GM21723 (cell line): ENCODE measurements at regions not wholly inside any gene's neighbourhood (a gene's known extent, or its start where the extent isn't known, plus 50 kb on each side); places are given as distances from the start of the nearest gene placed in this dataset.

Experiments used
- ATAC-seq: cut with Tn5 transposase; IDR thresholded peaks from one replicate; pipeline ENCODE4 v1.9.1; 2021; ENCODE audit warnings: mild to moderate bottlenecking, moderate library complexity; ENCODE audit not compliant: unreplicated experiment

- no peak for ATAC-seq
These were observed 450.2 kb upstream of the ZNF608 start for GRCh38 chr5:125196481-125197111.

DNA sequence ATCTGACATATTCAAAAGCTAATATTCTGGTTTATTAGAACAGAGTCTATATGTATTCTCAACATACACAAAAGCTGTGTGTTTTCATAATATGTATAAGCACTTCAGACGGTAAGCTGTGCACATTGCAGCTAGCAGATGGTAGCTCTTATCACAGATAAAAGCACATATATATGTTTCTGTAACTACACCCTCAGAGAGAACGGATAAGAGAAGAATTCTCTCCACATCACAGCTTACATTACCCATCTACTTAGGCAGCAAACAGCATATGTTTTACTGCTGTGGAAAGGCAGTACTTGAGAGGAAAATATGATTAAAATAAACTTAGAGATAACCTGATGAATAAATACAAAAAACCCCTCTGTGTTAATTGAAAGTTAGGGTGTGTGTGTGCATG lies 450.9 kb upstream of the ZNF608 start:
- no peak for ATAC-seq

GRCh38 chr5:125198270-125198974 lies 452.0 kb upstream of the ZNF608 start:
- no peak for ATAC-seq

GRCh38 chr5:125199373-125199772 lies 452.9 kb upstream of the ZNF608 start:
- ATAC-seq: no peak

DNA sequence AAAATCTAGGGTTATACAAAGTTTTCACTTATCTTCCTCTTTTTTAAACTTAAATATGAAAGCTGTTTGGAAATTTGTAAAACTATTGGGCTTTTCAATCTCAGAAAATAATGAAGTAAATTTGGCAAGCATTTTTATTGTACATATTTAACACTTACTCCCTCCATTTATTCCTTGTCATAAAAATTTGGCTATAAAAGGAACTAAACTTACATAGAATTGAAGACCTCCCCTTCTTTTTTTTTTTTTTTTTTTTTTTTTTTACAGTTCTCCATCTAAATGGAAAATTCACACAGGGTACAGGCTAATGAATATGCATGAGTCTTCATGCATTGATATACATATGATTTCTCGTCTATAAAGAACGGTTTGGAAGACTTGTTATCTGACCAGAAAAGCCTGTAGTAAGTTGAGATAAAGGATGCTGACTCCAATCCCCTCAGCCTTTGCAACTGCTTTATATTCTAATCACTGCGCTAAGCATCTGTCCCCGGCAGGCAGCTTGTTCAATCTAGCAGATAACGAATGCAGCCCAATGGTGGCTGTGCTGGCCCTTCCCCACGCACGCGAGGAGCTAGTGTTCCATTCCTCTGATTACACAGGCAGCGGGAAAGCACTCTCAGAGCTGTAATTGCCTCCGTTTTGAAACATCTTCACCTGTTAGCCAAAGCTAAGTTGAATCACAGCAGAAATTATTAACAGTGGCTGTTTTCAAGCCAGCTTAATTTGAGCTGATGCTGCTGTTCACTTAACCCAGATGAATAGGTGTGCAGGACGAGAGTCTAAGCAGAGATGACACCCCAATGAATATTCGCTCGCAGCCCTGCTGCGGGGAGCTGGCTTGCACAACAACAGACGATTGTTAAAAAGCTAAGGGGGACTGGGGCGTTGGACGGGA lies 453.8 kb upstream of the ZNF608 start:
- ATAC-seq: no peak

GRCh38 chr5:125200866-125201373 lies 454.5 kb upstream of the ZNF608 start:
- no peak for ATAC-seq

GRCh38 chr5:125201446-125202052 lies 455.1 kb upstream of the ZNF608 start:
- no peak for ATAC-seq

DNA sequence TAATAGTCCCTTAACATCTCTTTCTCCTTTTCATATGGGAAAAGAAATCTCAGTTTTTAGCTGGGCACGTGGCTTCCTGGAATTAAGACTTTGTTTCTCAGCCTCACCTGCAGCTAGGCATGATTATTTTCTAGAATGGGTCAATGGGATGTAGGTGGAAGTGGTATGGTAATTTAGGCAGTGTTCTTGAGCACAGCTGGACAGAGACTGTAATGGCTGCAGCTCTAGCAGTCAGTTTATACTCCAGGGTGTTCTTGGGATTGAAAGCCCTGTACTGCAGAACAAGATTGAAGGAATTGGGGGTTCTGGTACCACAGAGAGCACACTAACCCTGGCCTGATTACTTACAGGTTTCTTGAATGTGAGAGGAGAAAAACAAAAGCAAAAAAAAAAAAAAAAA lies 455.9 kb upstream of the ZNF608 start:
- no peak for ATAC-seq

GRCh38 chr5:125202871-125203438 lies 456.5 kb upstream of the ZNF608 start:
- ATAC-seq: no peak

DNA sequence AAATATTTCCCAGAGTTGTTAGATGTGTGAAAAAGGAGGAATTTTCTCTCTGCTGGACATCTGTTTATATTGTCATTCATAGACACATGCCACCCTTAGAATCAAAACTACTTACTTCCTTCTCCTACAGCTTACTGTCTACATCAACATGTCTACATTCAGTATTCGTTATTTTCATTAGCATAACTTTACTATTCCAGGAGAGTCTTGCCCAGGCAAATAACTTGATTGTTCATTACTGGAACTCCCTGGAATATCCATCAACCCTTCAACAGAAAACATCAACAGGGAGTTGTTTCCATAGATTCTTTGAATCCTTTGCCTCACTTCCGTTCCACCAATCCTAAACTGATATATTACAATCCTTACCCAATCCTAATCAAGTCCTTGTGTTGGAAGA lies 457.5 kb upstream of the ZNF608 start:
- no peak for ATAC-seq

GRCh38 chr5:125205601-125206225 lies 459.3 kb upstream of the ZNF608 start:
- ATAC-seq: no peak

GRCh38 chr5:125207856-125208255 lies 461.4 kb upstream of the ZNF608 start:
- ATAC-seq: no peak

DNA sequence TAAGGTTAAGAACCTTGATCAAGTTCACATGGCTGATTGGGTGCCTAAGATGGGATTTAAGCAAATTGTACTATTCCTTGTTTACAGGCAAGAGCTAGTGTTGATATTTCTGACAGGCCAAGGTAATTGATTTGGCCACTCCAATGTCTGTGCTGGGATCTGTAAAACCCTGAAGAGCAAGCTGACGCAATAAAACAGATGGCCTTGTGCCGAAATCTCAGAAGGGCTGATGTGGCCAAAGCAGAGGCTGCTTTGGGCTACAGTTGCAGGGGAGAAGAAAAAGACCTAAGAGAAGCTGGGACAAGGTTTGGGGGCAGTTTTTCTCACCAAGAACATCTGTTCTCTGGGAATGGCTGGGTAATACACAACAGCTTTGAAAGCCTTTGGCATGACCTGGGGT lies 463.2 kb upstream of the ZNF608 start:
- no peak for ATAC-seq

DNA sequence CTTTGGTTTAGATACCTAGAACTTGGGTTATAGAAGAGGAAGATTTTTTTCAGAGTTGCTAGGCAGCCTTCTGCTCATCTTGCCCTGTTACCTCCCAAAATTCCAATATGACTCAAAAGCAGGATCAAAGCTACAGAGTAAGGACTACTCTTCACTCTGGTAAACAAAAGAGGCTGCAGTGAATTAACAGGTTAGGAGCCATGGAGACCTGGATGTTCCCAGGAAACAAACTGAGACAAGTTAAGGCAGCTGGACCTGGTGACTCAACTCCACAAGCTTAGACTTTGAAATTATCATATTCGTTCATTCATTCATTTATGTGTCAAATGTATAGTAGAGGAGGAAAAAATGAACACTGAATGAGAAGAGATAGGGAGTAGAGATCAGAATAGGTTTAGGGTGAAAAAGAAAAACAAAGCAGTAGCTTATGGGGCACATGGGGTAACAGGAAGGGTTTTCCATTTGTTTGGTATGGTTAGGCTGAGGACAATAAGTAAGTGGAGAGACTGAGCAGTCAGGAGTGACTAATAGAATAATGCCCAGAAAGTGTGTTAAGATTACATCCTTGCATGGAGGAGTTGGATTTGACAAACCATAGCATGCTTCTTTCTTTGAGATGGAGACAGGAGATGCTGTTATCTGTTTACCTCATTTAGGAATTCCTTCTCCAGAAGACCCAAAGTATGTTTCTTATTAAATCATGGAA lies 464.0 kb upstream of the ZNF608 start:
- ATAC-seq: no peak

DNA sequence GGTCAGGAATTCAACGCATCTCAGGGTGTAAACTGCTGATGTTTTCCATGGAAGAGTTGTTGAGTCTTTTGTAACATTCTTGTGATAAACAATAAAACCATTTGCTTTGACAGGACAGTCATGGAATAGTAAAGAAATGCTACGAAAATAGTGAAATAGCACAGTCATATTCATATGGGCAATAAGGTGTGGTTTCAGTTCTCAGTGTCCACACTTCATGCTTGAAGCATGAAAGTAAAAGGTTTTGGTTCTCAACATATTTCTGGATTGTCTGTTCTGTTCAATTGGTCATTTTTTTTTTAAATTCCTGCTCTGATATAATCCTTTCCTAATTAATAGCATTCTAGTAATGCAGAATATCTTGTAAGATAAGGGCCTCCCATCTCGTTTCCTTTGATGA lies 467.6 kb upstream of the ZNF608 start:
- peak; percentile 78 for ATAC-seq

- ATAC-seq: no peak
These were observed 469.2 kb upstream of the ZNF608 start for GRCh38 chr5:125215593-125215992.

- no peak for ATAC-seq
These were observed 473.3 kb upstream of the ZNF608 start for GRCh38 chr5:125219710-125220109.

DNA sequence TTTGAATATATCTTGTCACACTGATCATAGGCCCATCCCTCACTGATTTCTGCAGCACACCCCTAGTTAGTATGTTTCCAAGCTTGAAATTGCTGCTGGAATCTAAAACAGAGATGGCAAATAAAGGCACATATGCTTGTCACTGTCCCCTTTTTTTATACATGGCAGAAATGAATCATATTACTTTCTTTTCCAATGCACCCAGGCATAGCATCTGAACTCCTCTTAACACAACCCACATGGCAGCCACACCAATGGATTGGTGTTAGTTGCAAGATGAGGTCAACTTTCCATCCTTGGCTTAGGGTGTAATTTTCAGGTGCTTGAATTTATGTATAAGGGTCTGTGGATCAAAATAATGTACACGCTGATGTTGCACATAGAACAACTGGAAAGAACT lies 473.8 kb upstream of the ZNF608 start:
- ATAC-seq: no peak

GRCh38 chr5:125222597-125223240 lies 476.3 kb upstream of the ZNF608 start:
- no peak for ATAC-seq
